Caco-2 (cell line): ENCODE measurements at regions not wholly inside any gene's neighbourhood (a gene's known extent, or its start where the extent isn't known, plus 50 kb on each side); places are given as distances from the start of the nearest gene placed in this dataset.

ENCODE experiments used
- BruUV-seq: library from RNA; stranded (reverse); fragments of 400-500 nt; replicated peaks from 2 replicates; lab custom pipeline; 2021; lab: Mats Ljungman, UMichigan
- CTCF ChIA-PET: fragments of 300-600 bp; sonication (Branson Sonifier 250); formaldehyde crosslinking; loops from one replicate; lab custom pipeline; 2022; ENCODE audit warnings: antibody characterized with exemption; lab: Charles Lee
- POLR2A ChIA-PET: fragments of 300-600 bp; sonication (Branson Sonifier 250); formaldehyde crosslinking; loops from one replicate; lab custom pipeline; 2022; ENCODE audit warnings: antibody characterized with exemption; lab: Charles Lee
- DNase-seq, 2 experiments: peaks; one replicate each; pipeline versions ENCODE4 v3.0.0 to v3.0.0-alpha.2; 2020 to 2022
- H3K27me3 ChIP-seq: replicated peaks from 2 replicates; pipeline ENCODE4 v1.6.0; 2011; ENCODE audit warnings: low read length; ENCODE audit not compliant: control insufficient read depth, insufficient read depth
- H3K36me3 ChIP-seq: 2 replicates; pipeline ENCODE4 v1.5.1; 2011; ENCODE audit warnings: low read length; ENCODE audit not compliant: control insufficient read depth, insufficient read depth
- H3K4me1 ChIP-seq: fragments of 250-450 bp; sonication (Bioruptor Pico); 2 replicates; pipeline ENCODE4 v1.5.1; 2020; ENCODE audit warnings: mild to moderate bottlenecking
- H3K4me3 ChIP-seq: 2 replicates; pipeline ENCODE4 v1.5.1; 2011; ENCODE audit warnings: low read depth, mild to moderate bottlenecking, control low read depth, low read length
- H3K9me3 ChIP-seq: fragments of 250-450 bp; sonication (Bioruptor Pico); 2 replicates; pipeline ENCODE4 v1.5.1; 2020; ENCODE audit warnings: mild to moderate bottlenecking, moderate library complexity
- H3K27ac Mint-ChIP-seq: one replicate; pipeline ENCODE4 v1.8.0; 2022; ENCODE audit warnings: mixed read lengths; ENCODE audit not compliant: unreplicated experiment
- H3K27me3 Mint-ChIP-seq: one replicate; pipeline ENCODE4 v1.8.0; 2022; ENCODE audit warnings: mixed read lengths; ENCODE audit not compliant: insufficient read depth, unreplicated experiment
- H3K36me3 Mint-ChIP-seq: one replicate; pipeline ENCODE4 v1.8.0; 2022; ENCODE audit warnings: mild to moderate bottlenecking, mixed read lengths; ENCODE audit not compliant: insufficient read depth, unreplicated experiment
- H3K4me1 Mint-ChIP-seq: one replicate; pipeline ENCODE4 v1.8.0; 2022; ENCODE audit warnings: low read depth, mixed read lengths; ENCODE audit not compliant: unreplicated experiment
- H3K4me3 Mint-ChIP-seq: one replicate; pipeline ENCODE4 v1.8.0; 2022; ENCODE audit warnings: mild to moderate bottlenecking, moderate library complexity, mixed read lengths; ENCODE audit not compliant: unreplicated experiment
- H3K9me3 Mint-ChIP-seq: one replicate; pipeline ENCODE4 v1.8.0; 2022; ENCODE audit warnings: mixed read lengths; ENCODE audit not compliant: unreplicated experiment
- CTCF ChIP-seq, 2 experiments: fragments of 200-600 bp in 1 of 2; IDR thresholded peaks; 1 replicate in 1 of 2; 2 replicates in 1 of 2; pipeline versions ENCODE4 v1.5.1 to v1.8.0; 2011 to 2022; ENCODE audit warnings: antibody characterized with exemption in 1 of 2, control low read depth in 1 of 2, inconsistent platforms in 1 of 2, low read depth in 1 of 2, low read length in 1 of 2, mild to moderate bottlenecking in 1 of 2, moderate library complexity in 1 of 2; ENCODE audit not compliant: insufficient read depth in 1 of 2, severe bottlenecking in 1 of 2, unreplicated experiment in 1 of 2
- intact Hi-C: fragments of 100-400 bp; cut with micrococcal nuclease; formaldehyde crosslinking; loops from one replicate; pipeline ENCODE4 v1.10.0; 2022; ENCODE audit not compliant: unreplicated experiment

- H3K4me1 ChIP-seq = no peaks in the 10 kb centered on the region; the same call in 1 of the 2 replicates
- H3K9me3 ChIP-seq = no peaks in the 10 kb centered on the region
- no peaks in the 10 kb centered on the region for H3K4me1 Mint-ChIP-seq
- no peaks in the 10 kb centered on the region for H3K27me3 ChIP-seq
- H3K9me3 Mint-ChIP-seq = peaks cover 10% of the 10 kb centered on the region
- no peak overlapping the region for H3K27ac Mint-ChIP-seq
- no peaks in the 10 kb centered on the region for H3K36me3 Mint-ChIP-seq
- CTCF ChIA-PET = no interaction called here
- no peaks in the 10 kb centered on the region for H3K36me3 ChIP-seq
- no TSS peak for BruUV-seq
- no peak for TF ChIP-seq CTCF (IDR thresholded peaks at IDR 0.05; ENCODE audit: insufficient read depth in 1 of 2, low read depth in 1 of 2, low read length in 1 of 2, severe bottlenecking in 1 of 2, unreplicated experiment in 1 of 2)
- H3K4me3 Mint-ChIP-seq = no peak overlapping the region
- intact Hi-C loops = no loop called here
- H3K27me3 Mint-ChIP-seq = peaks cover 13% of the 10 kb centered on the region
- POLR2A ChIA-PET = no interaction called here
- H3K4me3 ChIP-seq = no peak overlapping the region
- DNase-seq = no peak
Observed at GRCh38 chr2:220278022-220278421, 650.6 kb downstream of the SLC4A3 start.

GRCh38 chr2:220279372-220279771 lies 651.9 kb downstream of the SLC4A3 start:
- Mint-ChIP-seq H3K27me3 (peaks cover 13% of the 10 kb centered on the region), H3K4me1 (no peaks in the 10 kb centered on the region), H3K4me3 (no peak overlapping the region), H3K27ac (no peak overlapping the region), H3K9me3 (peaks cover 10% of the 10 kb centered on the region), H3K36me3 (no peaks in the 10 kb centered on the region)
- CTCF ChIA-PET = no interaction called here
- no peak overlapping the region for H3K4me3 ChIP-seq
- no peak for TF ChIP-seq CTCF (IDR thresholded peaks at IDR 0.05; ENCODE audit: insufficient read depth in 1 of 2, low read depth in 1 of 2, low read length in 1 of 2, severe bottlenecking in 1 of 2, unreplicated experiment in 1 of 2)
- no peaks in the 10 kb centered on the region for H3K9me3 ChIP-seq
- no peaks in the 10 kb centered on the region for H3K36me3 ChIP-seq
- BruUV-seq = no TSS peak
- intact Hi-C loops = no loop called here
- no peaks in the 10 kb centered on the region for H3K27me3 ChIP-seq
- no peak for DNase-seq
- POLR2A ChIA-PET = no interaction called here
- H3K4me1 ChIP-seq = no peaks in the 10 kb centered on the region; the same call in 1 of the 2 replicates

GRCh38 chr2:220279840-220280239 lies 652.4 kb downstream of the SLC4A3 start:
- no peak overlapping the region for H3K27ac Mint-ChIP-seq
- POLR2A ChIA-PET = no interaction called here
- no peaks in the 10 kb centered on the region for H3K4me1 Mint-ChIP-seq

More at GRCh38 chr2:220279840-220280239, 652.4 kb downstream of the SLC4A3 start:
- no peaks in the 10 kb centered on the region; the same call in 1 of the 2 replicates for H3K4me1 ChIP-seq
- H3K9me3 ChIP-seq = no peaks in the 10 kb centered on the region
- no peak overlapping the region for H3K4me3 ChIP-seq
- H3K36me3 ChIP-seq = no peaks in the 10 kb centered on the region
- BruUV-seq = no TSS peak
- CTCF ChIA-PET = no interaction called here
- intact Hi-C loops = no loop called here
- no peak for TF ChIP-seq CTCF (IDR thresholded peaks at IDR 0.05; ENCODE audit: insufficient read depth in 1 of 2, low read depth in 1 of 2, low read length in 1 of 2, severe bottlenecking in 1 of 2, unreplicated experiment in 1 of 2)
- peaks cover 10% of the 10 kb centered on the region for H3K9me3 Mint-ChIP-seq
- no peak overlapping the region for H3K4me3 Mint-ChIP-seq
- no peaks in the 10 kb centered on the region for H3K36me3 Mint-ChIP-seq
- H3K27me3 Mint-ChIP-seq = peaks cover 13% of the 10 kb centered on the region
- DNase-seq = no peak
- no peaks in the 10 kb centered on the region for H3K27me3 ChIP-seq
